Naive thymus-derived CD8-positive, alpha-beta T cell (primary cell): ENCODE measurements at regions not wholly inside any gene's neighbourhood (a gene's known extent, or its start where the extent isn't known, plus 50 kb on each side); places are given as distances from the start of the nearest gene placed in this dataset.

Experiments
- ATAC-seq, 2 donors: fragments of 150-1000 bp; cut with Tn5 transposase in 1 of 2; sonication (Bioruptor Pico), chemical (Tn5 transposase) in 1 of 2; 1 replicate in 1 of 2; 2 replicates in 1 of 2; pipeline ENCODE4 v1.10.0; 2021; ENCODE audit warnings: mild to moderate bottlenecking in 2 of 2, moderate library complexity in 2 of 2
- POLR2A ChIA-PET: fragments of 350-600 bp; sonication (Branson Sonifier 250); formaldehyde crosslinking; loops from one replicate; lab custom pipeline; 2021; ENCODE audit warnings: antibody characterized with exemption; lab: Charles Lee
- DNase-seq, 10 donors: peaks; one replicate each; pipeline versions ENCODE4 v3.0.0 to v3.0.0-alpha.2; 2020 to 2022
- H3K27ac Mint-ChIP-seq, 10 donors: one replicate each; pipeline ENCODE4 v1.8.0; 2020 to 2022; ENCODE audit warnings: mild to moderate bottlenecking in 10 of 10, mixed read lengths in 10 of 10, moderate library complexity in 4 of 10, inconsistent platforms in 1 of 10
- H3K27me3 Mint-ChIP-seq, 5 donors: one replicate each; pipeline ENCODE4 v1.8.0; 2021 to 2022; ENCODE audit warnings: mixed read lengths in 5 of 5
- H3K36me3 Mint-ChIP-seq, 3 donors: one replicate each; pipeline ENCODE4 v1.8.0; 2020 to 2022; ENCODE audit warnings: mixed read lengths in 3 of 3, mild to moderate bottlenecking in 2 of 3, inconsistent platforms in 1 of 3
- H3K4me1 Mint-ChIP-seq, 4 donors: one replicate each; pipeline ENCODE4 v1.8.0; 2021 to 2022; ENCODE audit warnings: mixed read lengths in 4 of 4
- H3K4me3 Mint-ChIP-seq, 10 donors: one replicate each; pipeline ENCODE4 v1.8.0; 2020 to 2022; ENCODE audit warnings: mild to moderate bottlenecking in 10 of 10, mixed read lengths in 10 of 10, moderate library complexity in 6 of 10, inconsistent platforms in 1 of 10
- H3K9me3 Mint-ChIP-seq, 9 donors: one replicate each; pipeline ENCODE4 v1.8.0; 2020 to 2022; ENCODE audit warnings: mixed read lengths in 9 of 9, mild to moderate bottlenecking in 3 of 9, inconsistent platforms in 1 of 9, moderate library complexity in 1 of 9

- Mint-ChIP-seq H3K36me3 (no peaks in the 10 kb centered on the region), H3K27ac (no peak overlapping the region), H3K27me3 (peaks cover 5 to 15% (median 8%) of the 10 kb centered on the region in 5 donors), H3K4me1 (no peaks in the 10 kb centered on the region), H3K4me3 (no peak overlapping the region), H3K9me3 (no peaks in the 10 kb centered on the region)
- DNase-seq (no peak), ATAC-seq (no peak)
- POLR2A ChIA-PET, result no interaction called here
Measured at GRCh38 chr2:35938838-35939237, 416.7 kb upstream of the CRIM1 start.

DNA sequence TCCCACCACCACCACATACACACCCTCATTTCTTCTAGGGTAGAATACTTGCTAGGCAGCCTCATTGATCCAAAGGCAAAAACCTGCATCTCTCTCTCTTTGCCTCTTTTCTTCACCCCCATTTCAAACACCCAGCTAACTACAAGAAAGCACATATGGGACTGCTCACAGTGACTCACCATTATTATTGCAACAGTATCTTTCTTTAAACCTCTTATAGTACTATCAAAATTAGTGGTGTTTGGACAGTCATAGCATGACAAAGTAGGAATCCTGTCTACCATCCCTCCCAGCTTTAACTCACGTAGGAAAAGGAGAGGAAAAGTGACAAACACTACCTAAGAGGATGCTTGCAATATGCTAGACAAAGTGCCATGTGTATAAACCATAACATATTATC is 422.5 kb upstream of the CRIM1 start:
- POLR2A ChIA-PET, result no interaction called here
- no peak for ATAC-seq
- H3K36me3 Mint-ChIP-seq, result no peaks in the 10 kb centered on the region
- no peaks in the 10 kb centered on the region for H3K9me3 Mint-ChIP-seq
- DNase-seq, result no peak
- no peak overlapping the region for H3K27ac Mint-ChIP-seq
- H3K4me1 Mint-ChIP-seq, result no peaks in the 10 kb centered on the region
- H3K27me3 Mint-ChIP-seq, result peaks cover 4 to 29% (median 7%) of the 10 kb centered on the region in 5 donors
- H3K4me3 Mint-ChIP-seq, result no peak overlapping the region

GRCh38 chr2:35932276-35932963 is 423.2 kb upstream of the CRIM1 start:
- H3K4me3 Mint-ChIP-seq, result no peak overlapping the region
- no peaks in the 10 kb centered on the region for H3K4me1 Mint-ChIP-seq
- no peak overlapping the region for H3K27ac Mint-ChIP-seq
- ATAC-seq, result no peak
- POLR2A ChIA-PET, result no interaction called here
- H3K36me3 Mint-ChIP-seq, result no peaks in the 10 kb centered on the region
- DNase-seq, result no peak
- H3K27me3 Mint-ChIP-seq, result peaks cover 3 to 29% (median 5%) of the 10 kb centered on the region in 5 donors
- H3K9me3 Mint-ChIP-seq, result no peaks in the 10 kb centered on the region

- ATAC-seq (no peak), DNase-seq (no peak)
- POLR2A ChIA-PET, result no interaction called here
- Mint-ChIP-seq H3K4me3 (no peak overlapping the region), H3K27me3 (peaks cover 3 to 29% (median 5%) of the 10 kb centered on the region in 5 donors), H3K4me1 (no peaks in the 10 kb centered on the region), H3K27ac (no peak overlapping the region), H3K9me3 (no peaks in the 10 kb centered on the region), H3K36me3 (no peaks in the 10 kb centered on the region)
Measured at GRCh38 chr2:35931626-35932025, 424.0 kb upstream of the CRIM1 start.

DNA sequence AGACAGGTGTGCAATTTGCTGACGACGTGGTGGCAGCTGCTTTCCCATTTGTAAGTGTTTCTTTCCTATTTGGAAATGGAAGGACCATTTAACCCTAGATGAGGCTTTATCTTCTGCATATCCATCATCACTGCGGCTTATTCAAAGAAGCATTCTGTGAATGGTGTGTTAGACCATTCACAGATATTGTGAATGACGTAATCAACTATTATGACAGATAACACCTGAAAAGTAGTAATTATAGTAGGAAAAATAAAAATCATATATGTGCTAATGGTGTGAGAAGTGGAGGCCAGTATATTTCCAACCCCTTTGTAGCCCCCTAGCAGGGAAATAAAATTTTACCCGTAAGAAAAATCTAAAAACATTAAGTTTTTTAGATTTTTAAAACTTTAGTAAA is 424.5 kb upstream of the CRIM1 start:
- no peak for ATAC-seq
- POLR2A ChIA-PET, result no interaction called here
- Mint-ChIP-seq H3K27me3 (peaks cover 3 to 29% (median 5%) of the 10 kb centered on the region in 5 donors), H3K9me3 (no peaks in the 10 kb centered on the region), H3K4me3 (no peak overlapping the region), H3K27ac (no peak overlapping the region), H3K4me1 (no peaks in the 10 kb centered on the region), H3K36me3 (no peaks in the 10 kb centered on the region)
- DNase-seq, result no peak

GRCh38 chr2:35929551-35929950 is 426.0 kb upstream of the CRIM1 start:
- no peaks in the 10 kb centered on the region for H3K9me3 Mint-ChIP-seq
- H3K36me3 Mint-ChIP-seq, result no peaks in the 10 kb centered on the region
- DNase-seq (no peak), ATAC-seq (no peak)
- H3K27ac Mint-ChIP-seq, result no peak overlapping the region
- H3K4me1 Mint-ChIP-seq, result no peaks in the 10 kb centered on the region
- H3K27me3 Mint-ChIP-seq, result peaks cover 0 to 17% (median 4%) of the 10 kb centered on the region in 5 donors
- no peak overlapping the region for H3K4me3 Mint-ChIP-seq
- POLR2A ChIA-PET, result no interaction called here

GRCh38 chr2:35920061-35920460 is 435.5 kb upstream of the CRIM1 start:
- Mint-ChIP-seq H3K36me3 (no peaks in the 10 kb centered on the region), H3K27me3 (no peaks in the 10 kb centered on the region), H3K4me1 (no peaks in the 10 kb centered on the region), H3K27ac (no peak overlapping the region), H3K4me3 (no peak overlapping the region), H3K9me3 (no peaks in the 10 kb centered on the region)
- ATAC-seq (no peak), DNase-seq (no peak)
- POLR2A ChIA-PET, result no interaction called here

DNA sequence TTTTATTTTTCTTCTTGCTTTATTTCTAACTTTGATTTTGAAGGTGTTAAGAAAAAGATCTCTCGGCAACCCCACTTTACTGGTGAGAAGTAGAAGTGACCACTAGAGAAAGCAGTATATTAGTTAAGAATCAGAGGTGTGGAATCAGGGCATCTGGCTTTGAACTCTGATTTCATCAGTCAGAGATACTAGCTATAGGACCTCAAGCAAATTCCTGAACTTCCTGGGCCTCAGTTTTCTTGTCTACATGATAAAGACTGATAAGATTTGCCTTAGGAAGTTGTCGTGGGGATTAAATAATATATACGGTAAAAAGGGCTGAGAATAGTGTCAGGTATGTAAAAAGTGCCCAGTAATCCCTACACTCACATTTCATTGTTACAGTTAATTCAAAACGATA is 440.3 kb upstream of the CRIM1 start:
- POLR2A ChIA-PET, result no interaction called here
- Mint-ChIP-seq H3K27ac (no peak overlapping the region), H3K4me1 (no peaks in the 10 kb centered on the region), H3K4me3 (no peak overlapping the region), H3K9me3 (no peaks in the 10 kb centered on the region), H3K27me3 (peaks cover 0 to 3% (median 0%) of the 10 kb centered on the region in 5 donors), H3K36me3 (no peaks in the 10 kb centered on the region)
- ATAC-seq, result no peak
- DNase-seq, result no peak

GRCh38 chr2:35891936-35892335 is 463.6 kb upstream of the CRIM1 start:
- Mint-ChIP-seq H3K36me3 (no peaks in the 10 kb centered on the region), H3K4me1 (peaks cover 0 to 7% (median 7%) of the 10 kb centered on the region in 4 donors), H3K27me3 (peaks cover 0 to 5% (median 0%) of the 10 kb centered on the region in 5 donors), H3K4me3 (peak overlapping the region in 9 of 10 donors; percentile 16 to 73 (median 44)), H3K27ac (no peak overlapping the region), H3K9me3 (no peaks in the 10 kb centered on the region)
- ATAC-seq (no peak), DNase-seq (no peak)
- POLR2A ChIA-PET, result no interaction called here

- no peak overlapping the region for H3K27ac Mint-ChIP-seq
- POLR2A ChIA-PET, result no interaction called here
- peaks cover 0 to 7% (median 7%) of the 10 kb centered on the region in 4 donors for H3K4me1 Mint-ChIP-seq
- no peaks in the 10 kb centered on the region for H3K9me3 Mint-ChIP-seq
- ATAC-seq (no peak), DNase-seq (no peak)
- H3K27me3 Mint-ChIP-seq, result peaks cover 0 to 5% (median 0%) of the 10 kb centered on the region in 5 donors
- H3K36me3 Mint-ChIP-seq, result no peaks in the 10 kb centered on the region
- peak overlapping the region in 5 of 10 donors; percentile 16 to 72 (median 47) for H3K4me3 Mint-ChIP-seq
Measured at GRCh38 chr2:35891528-35891927, 464.1 kb upstream of the CRIM1 start.

GRCh38 chr2:35887146-35887545 is 468.4 kb upstream of the CRIM1 start:
- no peak overlapping the region for H3K27ac Mint-ChIP-seq

DNA sequence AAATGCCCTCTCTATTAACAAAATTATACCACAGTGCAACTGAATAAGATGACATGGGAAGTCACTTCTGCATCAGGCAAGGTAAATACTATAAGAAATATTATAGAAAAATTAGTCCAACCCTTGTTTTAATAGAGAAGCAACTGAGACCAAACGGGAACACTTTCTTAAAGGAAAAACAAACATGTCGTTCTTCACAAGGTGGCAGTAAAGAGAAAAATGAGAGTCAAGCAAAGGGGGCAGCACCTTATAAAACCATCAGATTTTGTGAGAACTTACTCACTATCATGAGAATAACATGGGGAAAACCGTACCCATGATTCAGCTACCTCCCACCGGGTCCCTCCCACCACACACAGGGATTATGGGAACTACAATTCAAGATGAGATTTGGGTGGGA is 481.7 kb upstream of the CRIM1 start:
- DNase-seq (no peak), ATAC-seq (no peak)
- H3K27me3 Mint-ChIP-seq, result peaks cover 0 to 14% (median 6%) of the 10 kb centered on the region in 5 donors
- no peaks in the 10 kb centered on the region for H3K9me3 Mint-ChIP-seq
- H3K27ac Mint-ChIP-seq, result no peak overlapping the region
- no peaks in the 10 kb centered on the region for H3K4me1 Mint-ChIP-seq
- no peaks in the 10 kb centered on the region for H3K36me3 Mint-ChIP-seq
- no peak overlapping the region for H3K4me3 Mint-ChIP-seq
- POLR2A ChIA-PET, result no interaction called here

More at GRCh38 chr2:35887146-35887545, 468.4 kb upstream of the CRIM1 start:
- Mint-ChIP-seq H3K27me3 (no peaks in the 10 kb centered on the region), H3K4me1 (peaks cover 0 to 5% (median 5%) of the 10 kb centered on the region in 4 donors), H3K36me3 (no peaks in the 10 kb centered on the region), H3K9me3 (no peaks in the 10 kb centered on the region), H3K4me3 (no peak overlapping the region)
- POLR2A ChIA-PET, result no interaction called here
- DNase-seq (no peak), ATAC-seq (no peak)

DNA sequence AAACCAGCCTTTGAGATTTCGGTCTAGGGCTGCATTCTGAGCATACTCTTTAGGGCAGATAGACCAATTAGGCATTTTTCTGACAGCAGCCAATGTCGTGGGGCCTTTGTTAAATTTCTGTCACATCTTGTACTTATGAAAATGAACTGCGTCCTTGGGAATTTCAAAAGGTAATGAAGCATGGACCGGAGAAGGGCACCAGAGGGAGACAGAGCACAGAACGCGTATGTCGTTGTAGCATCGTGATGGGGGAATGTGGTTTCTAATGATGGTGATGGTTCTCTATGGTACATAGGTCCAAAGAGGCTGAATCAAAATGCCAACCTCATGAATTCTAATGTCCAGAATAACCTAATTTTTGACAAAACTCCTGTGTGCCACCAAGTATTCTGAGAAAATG is 483.9 kb upstream of the CRIM1 start:
- peaks cover 0 to 10% (median 6%) of the 10 kb centered on the region in 5 donors for H3K27me3 Mint-ChIP-seq
- ATAC-seq (no peak), DNase-seq (no peak)
- POLR2A ChIA-PET, result no interaction called here
- H3K4me3 Mint-ChIP-seq, result no peak overlapping the region
- H3K36me3 Mint-ChIP-seq, result no peaks in the 10 kb centered on the region
- no peaks in the 10 kb centered on the region for H3K9me3 Mint-ChIP-seq
- H3K27ac Mint-ChIP-seq, result no peak overlapping the region
- no peaks in the 10 kb centered on the region for H3K4me1 Mint-ChIP-seq

DNA sequence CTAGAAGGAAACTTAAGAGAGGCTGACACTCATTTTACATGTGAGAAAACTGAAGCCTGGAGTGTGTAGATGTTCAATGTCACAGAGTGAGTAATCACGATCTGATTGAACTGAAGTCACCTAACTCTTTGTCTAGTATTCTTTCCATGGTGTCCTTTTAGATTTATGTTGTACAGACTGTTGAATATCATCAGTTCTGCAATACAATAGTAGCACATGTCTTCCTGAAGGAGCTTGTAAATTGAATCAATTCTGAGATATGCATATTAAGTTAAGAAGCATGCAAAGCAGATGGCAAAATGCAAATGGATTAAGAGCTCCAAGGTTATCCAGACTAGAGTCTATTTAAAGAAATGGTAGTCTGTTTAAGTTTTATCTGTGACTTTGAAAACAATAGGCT is 484.9 kb upstream of the CRIM1 start:
- POLR2A ChIA-PET, result no interaction called here
- H3K36me3 Mint-ChIP-seq, result no peaks in the 10 kb centered on the region
- no peak overlapping the region for H3K4me3 Mint-ChIP-seq

More for the DNA sequence above, 484.9 kb upstream of the CRIM1 start:
- Mint-ChIP-seq H3K27me3 (peaks cover 0 to 10% (median 6%) of the 10 kb centered on the region in 5 donors), H3K9me3 (no peaks in the 10 kb centered on the region), H3K27ac (no peak overlapping the region), H3K4me1 (no peaks in the 10 kb centered on the region)
- ATAC-seq, result no peak
- DNase-seq, result no peak
